Stimulated activated CD8-positive, alpha-beta memory T cell treated with anti-CD3 and anti-CD28 coated beads, Interleukin-7, amount 100 ng/mL, for 1 hour (primary cell): ENCODE measurements at regions not wholly inside any gene's neighbourhood (a gene's known extent, or its start where the extent isn't known, plus 50 kb on each side); places are given as distances from the start of the nearest gene placed in this dataset.
"Not testable (repeated sequence)": the region's sequence is repeated elsewhere in the genome, so short reads cannot be mapped to it uniquely, and the experiment has no call there.

Experiments used
- DNase-seq, 2 donors: peaks; one replicate each; pipeline ENCODE4 v3.0.0-alpha.2; 2020; ENCODE audit warnings: low read depth in 2 of 2

GRCh38 chr14:89697281-89698060, 257.1 kb downstream of the EFCAB11 start:
- no peak for DNase-seq

- no peak for DNase-seq
Observed at GRCh38 chr14:89695846-89696245, 258.7 kb downstream of the EFCAB11 start.

DNA sequence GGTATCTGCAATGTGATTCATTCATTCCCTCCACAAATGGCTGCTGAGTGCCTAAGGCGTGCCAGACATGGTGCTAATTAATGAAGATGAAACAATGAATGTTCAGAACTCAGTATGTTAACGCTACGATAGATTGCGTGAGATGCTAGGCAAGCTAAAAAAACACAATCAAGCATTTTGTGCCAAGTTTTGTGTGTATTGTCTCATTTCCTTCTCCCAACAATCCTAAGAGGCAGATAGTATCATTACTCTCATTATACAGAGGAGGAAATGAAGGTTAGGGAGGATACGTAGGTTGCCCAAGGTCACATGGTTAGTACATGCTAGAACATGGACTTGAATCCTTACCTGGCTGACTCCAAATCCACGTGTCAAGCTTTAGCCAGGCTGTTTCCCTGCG, 264.4 kb downstream of the EFCAB11 start:
- no peak for DNase-seq

DNA sequence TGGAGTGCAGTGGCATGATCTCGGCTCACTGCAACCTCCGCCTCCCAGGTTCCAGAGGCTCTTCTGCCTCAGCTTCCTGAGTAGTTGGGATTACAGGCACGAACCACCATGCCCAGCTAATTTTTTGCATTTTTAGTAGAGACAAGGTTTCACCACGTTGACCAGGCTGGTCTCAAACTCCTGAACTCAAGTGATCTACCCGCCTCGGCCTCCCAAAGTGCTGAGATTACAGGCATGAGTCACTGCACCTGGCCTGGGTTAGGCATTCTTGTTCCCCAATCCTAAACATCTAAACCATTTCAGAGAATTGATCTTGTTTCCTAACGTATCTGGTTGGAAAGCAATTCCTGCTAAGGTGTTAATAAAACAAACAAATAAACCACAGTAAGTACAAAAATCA, 264.8 kb downstream of the EFCAB11 start:
- not testable (repeated sequence) for DNase-seq

GRCh38 chr14:89688507-89689211, 265.9 kb downstream of the EFCAB11 start:
- no peak for DNase-seq

GRCh38 chr14:89687129-89687528, 267.4 kb downstream of the EFCAB11 start:
- not testable (repeated sequence) for DNase-seq

- DNase-seq, result no peak
Observed at GRCh38 chr14:89684139-89684538, 267.1 kb upstream of the FOXN3 start.

- no peak for DNase-seq
Observed at GRCh38 chr14:89681086-89682018, 264.3 kb upstream of the FOXN3 start.

- DNase-seq, result no peak
Observed at GRCh38 chr14:89680156-89680555, 263.1 kb upstream of the FOXN3 start.

DNA sequence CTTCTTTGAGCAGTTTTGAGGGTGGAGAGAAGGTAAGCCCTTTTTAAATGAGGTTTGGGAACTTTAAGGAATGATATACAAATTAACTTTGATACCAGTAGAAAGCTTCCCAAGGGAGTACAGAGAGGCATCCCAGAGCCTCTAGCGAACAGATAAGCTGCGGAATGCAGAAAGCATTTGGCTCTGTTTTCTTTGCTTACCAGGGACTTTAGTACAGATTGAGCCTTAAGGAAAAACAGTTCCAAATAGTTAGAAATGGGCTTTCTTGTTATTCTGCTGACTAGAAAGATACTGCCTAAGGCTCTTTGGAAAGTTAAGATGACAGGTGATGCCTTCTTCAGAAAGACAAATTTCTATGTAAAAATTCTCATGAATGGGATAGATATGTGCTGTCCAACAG, 261.7 kb upstream of the FOXN3 start:
- DNase-seq, result no peak

DNA sequence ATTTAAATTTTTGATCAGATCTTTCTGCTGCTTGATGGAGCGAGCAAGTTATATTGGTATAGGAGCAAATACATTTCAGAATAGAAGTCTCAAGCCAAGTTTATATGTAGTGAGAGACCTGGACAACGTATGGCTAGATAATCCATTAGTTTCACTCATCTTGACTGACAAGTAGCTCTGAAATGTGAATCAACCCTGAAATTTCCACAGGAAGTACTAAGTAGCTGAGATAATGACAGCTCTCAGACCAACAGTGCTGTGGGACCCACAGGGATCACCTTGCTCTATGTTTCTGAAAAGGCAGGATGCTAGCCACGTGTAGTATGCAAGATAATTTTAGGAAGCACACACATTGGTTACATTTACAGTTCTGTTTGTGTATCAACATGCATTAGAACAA, 258.6 kb upstream of the FOXN3 start:
- no peak for DNase-seq

DNA sequence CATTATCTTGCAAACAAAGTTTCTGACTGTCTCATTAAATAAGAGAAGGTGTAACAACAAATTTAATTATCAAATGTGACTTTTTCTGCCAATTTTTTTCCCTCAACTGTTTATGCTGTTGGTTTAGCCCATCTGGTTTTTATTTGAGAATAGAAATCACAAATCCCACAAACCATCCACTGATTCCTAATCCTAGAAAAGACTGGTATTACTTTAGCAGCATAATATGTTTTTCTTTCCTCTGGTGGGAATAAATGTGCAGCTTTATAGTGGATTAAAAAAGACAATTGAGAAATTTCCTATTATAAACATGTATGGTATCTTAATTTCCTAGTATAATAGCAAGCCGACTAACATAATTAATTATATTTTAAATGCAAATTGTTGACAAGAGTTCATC, 257.9 kb upstream of the FOXN3 start:
- no peak for DNase-seq

- DNase-seq, result no peak
Observed at GRCh38 chr14:89674240-89674639, 257.2 kb upstream of the FOXN3 start.

GRCh38 chr14:89673512-89674225, 256.6 kb upstream of the FOXN3 start:
- DNase-seq, result no peak

DNA sequence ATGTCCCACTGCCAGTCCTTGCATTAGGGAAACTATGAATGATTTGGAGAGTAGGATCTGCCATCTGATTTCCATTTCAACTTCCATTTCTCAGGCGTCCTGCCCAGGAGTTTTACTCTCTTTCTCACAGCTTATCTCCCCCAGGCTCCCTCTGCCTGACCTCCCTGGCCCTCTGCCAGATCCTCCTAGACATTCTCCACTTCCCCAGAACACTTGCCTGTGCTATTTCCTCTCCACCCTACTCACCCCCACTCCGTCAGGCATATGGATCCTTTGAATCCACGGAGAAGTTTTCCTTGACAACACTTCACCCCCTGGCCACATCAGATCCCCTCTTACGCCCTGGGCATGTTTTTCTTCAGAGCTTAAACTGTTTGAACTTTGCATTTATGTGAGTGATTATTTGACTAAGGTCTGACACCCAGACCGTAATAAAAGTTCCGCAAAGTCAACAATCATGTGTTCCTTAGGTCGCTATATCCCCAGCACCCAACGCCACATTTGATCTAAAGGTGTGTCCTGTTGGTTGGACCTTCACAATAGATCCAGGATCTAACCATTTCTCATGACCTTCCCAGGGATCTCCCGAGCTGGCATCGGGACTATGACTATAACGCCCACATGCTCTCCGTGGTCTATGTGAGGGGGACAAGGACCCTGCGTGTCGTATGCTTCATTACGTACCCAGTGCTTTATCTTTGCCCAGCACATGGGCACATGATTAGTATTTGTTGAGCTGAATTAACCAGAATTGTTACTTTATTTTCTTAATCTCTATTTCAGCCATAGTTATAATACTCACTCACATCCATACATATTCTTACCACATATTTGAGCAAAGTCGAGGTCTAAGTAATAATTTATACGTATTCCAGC, 255.8 kb upstream of the FOXN3 start:
- DNase-seq, result no peak

GRCh38 chr14:89669193-89669592, 252.2 kb upstream of the FOXN3 start:
- DNase-seq, result no peak

DNA sequence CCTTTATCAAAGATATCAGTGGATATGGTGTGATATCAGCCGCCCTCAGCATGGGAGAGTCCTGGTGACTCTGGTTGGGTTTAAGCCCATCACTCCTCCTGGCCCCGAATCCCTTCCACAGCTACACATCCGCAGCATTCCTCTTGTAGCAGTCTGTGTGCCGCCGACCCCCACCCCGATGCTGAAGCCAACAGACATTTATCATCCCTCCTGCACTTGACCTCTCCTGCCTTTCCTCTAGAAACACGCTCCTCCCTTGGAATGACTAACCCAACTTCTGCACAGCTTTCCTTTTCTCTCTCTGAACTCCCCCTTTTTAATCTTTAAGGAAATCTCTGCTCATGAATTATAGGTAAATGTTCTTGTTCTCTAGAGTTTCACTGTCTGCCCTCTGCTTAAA, 250.9 kb upstream of the FOXN3 start:
- DNase-seq, result no peak

DNA sequence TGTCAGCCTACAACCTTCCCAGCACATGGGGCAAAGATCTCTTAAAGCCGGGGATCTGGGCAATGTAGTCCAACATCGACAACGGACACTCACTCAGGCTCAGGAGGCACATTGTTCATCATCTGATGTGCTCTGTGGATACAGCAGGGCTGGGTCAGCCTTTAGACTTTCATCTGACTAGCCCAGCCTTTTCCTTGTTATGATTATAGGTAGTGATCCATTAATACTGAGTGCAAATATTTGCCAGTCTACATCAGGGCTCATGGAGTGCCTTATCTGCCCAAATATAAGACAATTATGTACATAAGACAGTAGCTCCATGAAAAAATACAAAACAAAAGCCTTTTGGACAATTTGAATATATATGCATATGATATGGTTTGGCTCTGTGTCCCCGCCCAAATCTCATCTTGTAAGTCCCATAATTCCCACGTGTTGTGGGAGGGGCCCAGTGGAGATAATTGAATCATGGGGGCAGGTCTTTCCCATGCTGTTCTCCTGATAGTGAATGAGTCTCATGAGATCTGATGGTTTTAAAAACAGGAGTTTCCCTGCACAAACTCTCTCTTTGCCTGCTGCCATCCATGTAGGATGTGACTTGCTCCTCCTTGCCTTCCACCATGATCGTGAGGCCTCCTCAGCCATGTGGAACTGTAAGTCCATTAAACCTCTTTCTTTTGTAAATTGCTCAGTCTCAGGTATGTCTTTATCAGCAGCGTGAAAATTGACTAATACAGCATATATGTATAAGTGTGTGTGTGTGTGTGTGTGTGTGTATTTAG, 248.5 kb upstream of the FOXN3 start:
- DNase-seq, result not testable (repeated sequence)

DNA sequence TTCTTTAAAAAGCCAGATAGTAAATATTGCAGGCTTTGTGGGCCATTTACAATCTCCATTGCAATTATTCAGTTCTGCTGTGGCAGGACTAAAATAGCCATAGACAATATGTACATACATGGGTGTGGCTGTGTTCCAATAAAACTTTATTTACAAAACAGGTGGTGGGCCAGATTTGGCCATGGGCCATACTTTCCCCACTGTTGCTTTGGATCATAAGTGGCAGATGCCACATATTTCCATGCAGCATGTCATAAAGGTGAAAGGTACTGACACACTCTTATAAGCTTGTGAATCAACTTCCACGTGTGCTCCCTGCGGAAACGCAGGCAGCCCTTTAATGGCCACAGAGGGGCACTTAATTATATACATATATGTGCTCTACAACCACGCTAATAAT, 244.4 kb upstream of the FOXN3 start:
- no peak for DNase-seq
